ENCODE measurements at regions not wholly inside any gene's neighbourhood (a gene's known extent, or its start where the extent isn't known, plus 50 kb on each side); places are given as distances from the start of the nearest gene placed in this dataset.

- TF ChIP-seq ZFX (IDR thresholded peaks at IDR 0.05) (no peak), CTCF (conservative IDR thresholded peaks at IDR 0.05) (no peak)
- H3K27ac ChIP-seq = no peak overlapping the region
These were observed 244.2 kb upstream of the SLITRK3 start for GRCh38 chr3:165440380-165440779.

GRCh38 chr3:165439765-165440164, 243.6 kb upstream of the SLITRK3 start:
- H3K27ac ChIP-seq = no peak overlapping the region
- TF ChIP-seq ZFX (IDR thresholded peaks at IDR 0.05) (no peak), CTCF (conservative IDR thresholded peaks at IDR 0.05) (no peak)

GRCh38 chr3:165434516-165434915, 238.3 kb upstream of the SLITRK3 start:
- H3K27ac ChIP-seq = no peak overlapping the region
- no peak for TF ChIP-seq CTCF (conservative IDR thresholded peaks at IDR 0.05)
- no peak for TF ChIP-seq ZFX (IDR thresholded peaks at IDR 0.05)

- TF ChIP-seq ZFX (IDR thresholded peaks at IDR 0.05) (no peak), CTCF (conservative IDR thresholded peaks at IDR 0.05) (no peak)
- no peak overlapping the region for H3K27ac ChIP-seq
These were observed 210.2 kb upstream of the SLITRK3 start for GRCh38 chr3:165406425-165406824.

GRCh38 chr3:165404357-165405027, 208.3 kb upstream of the SLITRK3 start:
- H3K27ac ChIP-seq = no peak overlapping the region
- TF ChIP-seq CTCF (conservative IDR thresholded peaks at IDR 0.05) (no peak), ZFX (IDR thresholded peaks at IDR 0.05) (no peak)

GRCh38 chr3:165403666-165404065, 207.5 kb upstream of the SLITRK3 start:
- TF ChIP-seq CTCF (conservative IDR thresholded peaks at IDR 0.05) (no peak), ZFX (IDR thresholded peaks at IDR 0.05) (no peak)
- no peak overlapping the region for H3K27ac ChIP-seq

- H3K27ac ChIP-seq = no peak overlapping the region
- TF ChIP-seq CTCF (conservative IDR thresholded peaks at IDR 0.05) (no peak), ZFX (IDR thresholded peaks at IDR 0.05) (no peak)
These were observed 199.0 kb upstream of the SLITRK3 start for GRCh38 chr3:165395188-165395587.
